GM21515 (cell line): ENCODE measurements at regions not wholly inside any gene's neighbourhood (a gene's known extent, or its start where the extent isn't known, plus 50 kb on each side); places are given as distances from the start of the nearest gene placed in this dataset.
"Not testable (repeated sequence)": the region's sequence is repeated elsewhere in the genome, so short reads cannot be mapped to it uniquely, and the experiment has no call there.

Experiments used
- ATAC-seq: cut with Tn5 transposase; IDR thresholded peaks from one replicate; pipeline ENCODE4 v1.9.1; 2021; ENCODE audit not compliant: unreplicated experiment

- ATAC-seq = no peak
These were observed 1004.1 kb upstream of the EDIL3 start for GRCh38 chr5:85388770-85389169.

- not testable (repeated sequence) for ATAC-seq
These were observed 1007.6 kb upstream of the EDIL3 start for GRCh38 chr5:85392309-85392708.

- ATAC-seq = no peak
These were observed 1010.8 kb upstream of the EDIL3 start for GRCh38 chr5:85395526-85395925.

- ATAC-seq = no peak
These were observed 1012.8 kb upstream of the EDIL3 start for GRCh38 chr5:85397451-85397850.

GRCh38 chr5:85428426-85428934, 1043.8 kb upstream of the EDIL3 start:
- ATAC-seq = no peak

GRCh38 chr5:85431726-85432125, 1047.0 kb upstream of the EDIL3 start:
- not testable (repeated sequence) for ATAC-seq

- no peak for ATAC-seq
These were observed 1056.5 kb upstream of the EDIL3 start for GRCh38 chr5:85441156-85441555.

- no peak for ATAC-seq
These were observed 1057.2 kb upstream of the EDIL3 start for GRCh38 chr5:85441853-85442252.

GRCh38 chr5:85452322-85453025, 1067.8 kb upstream of the EDIL3 start:
- no peak for ATAC-seq

GRCh38 chr5:85453026-85453349, 1068.3 kb upstream of the EDIL3 start:
- ATAC-seq = no peak

GRCh38 chr5:85458319-85458718, 1073.6 kb upstream of the EDIL3 start:
- ATAC-seq = no peak

GRCh38 chr5:85462957-85463356, 1078.3 kb upstream of the EDIL3 start:
- no peak for ATAC-seq

GRCh38 chr5:85466423-85466822, 1081.7 kb upstream of the EDIL3 start:
- no peak for ATAC-seq

GRCh38 chr5:85472749-85473148, 1088.1 kb upstream of the EDIL3 start:
- ATAC-seq = no peak

GRCh38 chr5:85475151-85475550, 1090.5 kb upstream of the EDIL3 start:
- not testable (repeated sequence) for ATAC-seq

- ATAC-seq = no peak
These were observed 1091.9 kb upstream of the EDIL3 start for GRCh38 chr5:85476617-85477016.

GRCh38 chr5:85479849-85480248, 1095.2 kb upstream of the EDIL3 start:
- no peak for ATAC-seq

- no peak for ATAC-seq
These were observed 1100.4 kb upstream of the EDIL3 start for GRCh38 chr5:85484982-85485574.

GRCh38 chr5:85488295-85488694, 1103.6 kb upstream of the EDIL3 start:
- no peak for ATAC-seq

GRCh38 chr5:85500869-85501268, 1116.2 kb upstream of the EDIL3 start:
- ATAC-seq = no peak

GRCh38 chr5:85512896-85513295, 1104.8 kb upstream of the COX7C start:
- no peak for ATAC-seq

GRCh38 chr5:85515588-85515987, 1102.2 kb upstream of the COX7C start:
- no peak for ATAC-seq

GRCh38 chr5:85517386-85517785, 1100.4 kb upstream of the COX7C start:
- no peak for ATAC-seq
